HG03103 (cell line): ENCODE measurements at regions not wholly inside any gene's neighbourhood (a gene's known extent, or its start where the extent isn't known, plus 50 kb on each side); places are given as distances from the start of the nearest gene placed in this dataset.

Experiments used
- ATAC-seq: cut with Tn5 transposase; IDR thresholded peaks from one replicate; pipeline ENCODE4 v1.9.1; 2021; ENCODE audit warnings: low read depth; ENCODE audit not compliant: unreplicated experiment

DNA sequence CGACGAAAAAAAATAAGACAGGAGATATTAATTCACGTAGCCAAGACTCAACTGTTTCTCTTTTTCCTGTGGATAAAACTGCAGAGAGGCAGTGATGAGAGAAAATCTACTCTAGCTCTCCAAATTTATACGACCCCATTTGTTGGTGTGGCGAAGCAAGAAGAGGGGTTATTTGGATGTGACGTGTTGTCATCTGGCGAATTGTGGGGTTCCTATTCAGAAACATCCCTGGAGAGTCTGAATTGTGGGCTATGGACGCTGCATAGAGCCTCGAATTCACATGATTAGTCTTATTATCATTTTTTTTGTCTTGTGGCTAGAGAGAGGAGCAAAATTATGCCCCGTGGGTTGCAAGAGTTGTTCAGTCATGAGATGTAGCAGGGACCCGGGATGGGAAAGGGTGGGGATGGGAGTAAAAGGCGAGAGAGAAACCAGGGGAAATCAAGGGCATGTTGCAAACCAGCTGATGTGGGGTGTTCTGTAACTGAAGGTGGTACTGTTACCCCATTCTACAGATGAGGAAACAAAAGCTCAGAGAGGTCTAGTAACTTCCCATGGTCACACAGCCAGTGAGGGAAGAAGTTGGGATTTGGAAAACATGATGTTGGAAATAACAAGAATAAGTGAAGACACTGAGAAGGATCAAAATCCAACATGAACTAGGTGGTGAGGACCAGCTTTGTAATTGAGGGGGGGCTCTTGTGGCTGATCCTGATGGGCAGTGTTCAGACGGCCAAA is 69.2 kb upstream of the SFMBT2 start:
- no peak for ATAC-seq

DNA sequence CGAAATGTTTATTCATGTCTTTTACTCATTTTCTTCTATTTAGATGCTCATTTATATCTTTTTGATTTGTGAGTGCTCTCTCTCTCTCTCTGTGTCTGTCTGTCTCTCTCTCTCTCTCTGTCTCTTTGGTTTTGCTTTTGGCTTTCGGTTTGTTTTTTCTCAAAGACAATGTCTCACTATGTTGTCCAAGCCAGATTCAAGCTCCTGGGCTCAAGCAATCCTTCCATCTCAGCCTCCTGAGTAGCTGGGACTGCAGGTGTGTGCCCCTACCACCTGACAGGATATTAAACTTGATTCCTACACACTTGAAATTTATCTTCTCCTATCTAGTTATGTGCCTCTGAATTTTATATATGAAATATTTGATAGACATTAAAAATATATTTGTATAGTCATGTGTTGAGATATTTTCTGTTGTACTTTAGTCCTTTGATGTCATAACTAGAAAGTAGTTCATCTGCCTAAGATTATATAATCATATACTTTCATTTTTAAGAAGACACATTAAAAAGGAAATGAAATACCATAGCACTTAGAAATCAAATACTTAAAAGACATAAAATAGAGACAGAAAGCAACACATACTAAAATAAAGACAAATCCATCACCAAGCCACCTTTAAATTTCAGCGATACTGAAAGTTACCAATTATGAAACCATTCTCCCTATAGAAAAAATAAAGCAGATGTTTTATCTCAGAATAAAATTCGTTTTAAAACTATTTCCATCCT is 68.1 kb upstream of the SFMBT2 start:
- ATAC-seq = no peak

- ATAC-seq = no peak
These were observed 66.9 kb upstream of the SFMBT2 start for GRCh38 chr10:7477538-7478334.

DNA sequence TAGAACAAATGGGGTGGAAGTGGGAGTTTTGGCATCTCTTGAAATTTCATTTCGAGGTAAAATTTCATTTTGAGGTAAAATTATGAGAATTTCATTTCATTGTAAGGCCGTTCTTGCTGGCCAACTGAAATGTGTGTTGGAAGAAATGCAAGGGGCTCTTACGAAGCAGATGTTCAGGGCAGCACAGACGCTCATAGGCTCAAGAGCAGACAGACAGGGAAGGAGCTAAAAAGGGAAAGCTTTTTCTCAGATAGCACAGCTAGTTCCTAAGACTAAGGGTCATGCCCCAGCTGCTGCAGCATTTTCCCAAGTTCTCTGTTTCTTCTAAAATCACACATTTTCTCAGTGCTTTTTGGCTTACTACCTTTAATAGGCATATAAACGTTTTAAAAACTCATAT is 65.1 kb upstream of the SFMBT2 start:
- ATAC-seq = no peak

DNA sequence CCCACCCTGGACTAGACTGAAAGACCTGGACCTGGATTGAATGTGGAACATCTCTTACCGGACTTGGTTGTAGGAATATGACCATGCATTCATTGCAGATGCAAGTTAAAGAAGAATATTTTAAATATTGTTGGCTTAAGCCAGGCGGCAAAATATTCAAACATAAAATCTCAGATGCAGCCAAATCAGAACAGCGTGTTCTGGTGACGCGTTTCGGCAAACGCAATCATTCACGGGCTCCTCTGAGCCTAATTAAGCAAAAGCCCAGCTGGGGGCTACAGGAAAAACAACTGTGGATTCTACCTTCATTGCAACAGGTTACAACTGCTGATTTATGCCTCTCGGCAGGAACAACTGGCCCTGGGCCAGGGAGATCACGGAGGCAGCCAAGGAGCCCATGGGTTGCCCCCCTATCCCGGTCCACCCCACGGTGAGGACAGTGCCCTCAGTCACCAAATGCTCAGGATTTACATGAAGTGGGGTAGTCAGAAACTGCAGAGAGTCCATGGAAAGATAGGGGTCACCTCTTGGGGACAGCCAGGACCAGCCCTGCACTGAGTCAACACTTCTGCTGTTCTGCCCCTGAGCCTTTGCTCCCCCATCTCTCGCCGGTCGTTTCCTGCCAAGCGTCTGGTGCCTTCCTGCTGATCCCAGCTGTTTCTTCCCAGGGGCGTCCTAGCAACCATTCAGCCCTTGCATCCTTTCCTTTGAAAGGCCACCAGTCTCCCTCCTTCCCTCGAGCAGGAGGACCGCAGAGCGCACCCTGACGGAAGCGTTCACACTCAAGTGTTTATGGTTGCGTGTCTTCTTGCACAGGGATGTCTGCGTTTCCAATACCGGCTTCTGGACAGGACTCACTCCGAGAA is 64.4 kb upstream of the SFMBT2 start:
- ATAC-seq = no peak

GRCh38 chr10:7474388-7474787 is 63.6 kb upstream of the SFMBT2 start:
- ATAC-seq = no peak

GRCh38 chr10:7473474-7473873 is 62.6 kb upstream of the SFMBT2 start:
- no peak for ATAC-seq

DNA sequence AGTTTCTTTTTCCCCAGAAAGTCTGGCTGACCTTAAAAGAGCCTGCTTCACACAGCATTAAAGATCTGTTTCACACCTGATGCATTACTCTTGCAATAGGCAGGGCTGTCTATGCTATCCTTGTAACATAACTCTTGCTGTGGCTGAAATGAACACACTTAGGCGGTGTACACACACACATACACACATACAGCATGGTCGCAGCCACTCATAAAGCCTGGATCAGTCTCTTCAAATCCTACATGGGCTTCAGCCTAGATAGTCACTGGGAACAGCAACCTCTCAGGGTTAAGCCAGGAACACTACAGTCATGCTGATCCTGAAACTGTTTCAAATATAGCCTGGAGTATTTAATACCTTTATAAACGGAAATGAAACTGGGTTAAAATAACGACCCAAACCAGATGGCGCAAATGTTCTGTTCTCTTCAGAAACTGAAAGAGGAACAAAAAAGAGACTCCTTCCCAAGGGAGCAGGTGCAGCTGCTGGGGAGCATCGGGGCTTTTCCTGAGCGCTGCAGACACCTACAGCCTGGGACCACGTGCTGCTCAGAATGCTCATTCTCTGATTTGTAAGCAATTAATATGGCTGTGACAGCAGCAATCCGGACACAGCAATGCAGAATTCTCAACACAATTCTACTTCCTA is 61.0 kb upstream of the SFMBT2 start:
- ATAC-seq = peak; percentile 77

- ATAC-seq = no peak
These were observed 59.5 kb upstream of the SFMBT2 start for GRCh38 chr10:7470371-7470770.

- ATAC-seq = no peak
These were observed 56.3 kb upstream of the SFMBT2 start for GRCh38 chr10:7467031-7467667.

DNA sequence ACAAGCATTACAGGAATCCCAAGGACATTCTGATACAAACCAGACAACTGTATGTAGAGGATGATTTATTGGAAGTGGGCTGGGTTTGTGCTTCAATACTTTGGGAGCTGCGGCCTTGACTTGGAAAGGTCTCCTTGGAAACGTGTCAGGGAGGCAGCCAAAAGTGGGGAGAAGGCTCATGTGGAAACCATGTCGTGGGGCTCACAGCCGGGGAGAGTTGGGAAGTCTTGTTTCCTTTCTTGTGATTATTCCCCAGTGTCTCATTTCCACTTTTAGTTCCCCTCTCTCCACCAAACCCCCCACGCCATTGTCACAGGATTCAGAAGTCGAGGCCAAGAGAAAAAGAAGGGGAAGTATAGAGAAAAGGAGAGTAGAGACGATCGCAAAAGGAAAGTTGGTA is 53.9 kb upstream of the SFMBT2 start:
- ATAC-seq = no peak
